CD4-positive, alpha-beta T cell (primary cell): ENCODE measurements at regions not wholly inside any gene's neighbourhood (a gene's known extent, or its start where the extent isn't known, plus 50 kb on each side); places are given as distances from the start of the nearest gene placed in this dataset.

Experiments
- ATAC-seq: fragments of 200-7000 bp; cut with Tn5 transposase; one replicate; pipeline ENCODE4 v1.10.0; 2022; ENCODE audit warnings: mild to moderate bottlenecking; ENCODE audit not compliant: poor library complexity
- CTCF ChIA-PET: fragments of 350-600 bp; sonication (Branson Sonifier 250); formaldehyde crosslinking; loops from one replicate; lab custom pipeline; 2021; ENCODE audit warnings: antibody characterized with exemption, inconsistent platforms; lab: Charles Lee
- POLR2A ChIA-PET: fragments of 350-600 bp; sonication (Branson Sonifier 250); formaldehyde crosslinking; loops from one replicate; lab custom pipeline; 2021; ENCODE audit warnings: antibody characterized with exemption, inconsistent platforms; lab: Charles Lee
- DNase-seq, 14 experiments: peaks; one replicate each; pipeline ENCODE4 v3.0.0-alpha.2; 2013 to 2020; ENCODE audit warnings: mixed read lengths in 2 of 14
- H3K27ac ChIP-seq, 2 donors: one replicate each; pipeline versions ENCODE4 v1.5.1 to v1.7.0; 2013; ENCODE audit warnings: low read length in 2 of 2, low read depth in 1 of 2, mild to moderate bottlenecking in 1 of 2
- H3K27me3 ChIP-seq, 2 experiments: 1 replicate in 1 of 2; 2 replicates in 1 of 2; pipeline versions ENCODE4 v1.6.1 to v1.7.0; 2013; ENCODE audit warnings: low read length in 2 of 2, control low read depth in 1 of 2, mild to moderate bottlenecking in 1 of 2, moderate library complexity in 1 of 2; ENCODE audit not compliant: insufficient read depth in 2 of 2, control insufficient read depth in 1 of 2
- H3K36me3 ChIP-seq: one replicate; pipeline ENCODE4 v1.6.1; 2013; ENCODE audit warnings: low read length, control low read depth; ENCODE audit not compliant: insufficient read depth
- H3K4me1 ChIP-seq: one replicate; pipeline ENCODE4 v1.6.1; 2013; ENCODE audit warnings: low read length, control low read depth; ENCODE audit not compliant: insufficient read depth
- H3K4me3 ChIP-seq: one replicate; pipeline ENCODE4 v1.5.1; 2013; ENCODE audit warnings: mild to moderate bottlenecking, low read length, moderate library complexity
- H3K9me3 ChIP-seq, 2 experiments: 1 replicate in 1 of 2; 2 replicates in 1 of 2; pipeline versions ENCODE4 v1.6.1 to v1.7.0; 2013; ENCODE audit warnings: low read length in 2 of 2, mild to moderate bottlenecking in 2 of 2, control low read depth in 1 of 2, moderate library complexity in 1 of 2; ENCODE audit not compliant: control insufficient read depth in 1 of 2, insufficient read depth in 1 of 2
- H3K27ac Mint-ChIP-seq: one replicate; pipeline ENCODE4 v1.8.0; 2020; ENCODE audit warnings: mixed read lengths
- H3K27me3 Mint-ChIP-seq: one replicate; pipeline ENCODE4 v1.8.0; 2021; ENCODE audit warnings: mixed read lengths
- H3K36me3 Mint-ChIP-seq: one replicate; pipeline ENCODE4 v1.8.0; 2021; ENCODE audit warnings: low read depth, mixed read lengths
- H3K4me1 Mint-ChIP-seq: one replicate; pipeline ENCODE4 v1.8.0; 2021; ENCODE audit warnings: low read depth, mixed read lengths
- H3K4me3 Mint-ChIP-seq: one replicate; pipeline ENCODE4 v1.8.0; 2020; ENCODE audit warnings: mild to moderate bottlenecking, mixed read lengths
- H3K9me3 Mint-ChIP-seq: one replicate; pipeline ENCODE4 v1.8.0; 2020; ENCODE audit warnings: mixed read lengths
- intact Hi-C, 2 experiments: fragments of 100-400 bp; cut with DNase I in 1 of 2; cut with micrococcal nuclease in 1 of 2; formaldehyde crosslinking; loops; one replicate each; pipeline versions ENCODE4 v1.15.1 to v1.9.0; 2023 to 2025; cut with DNase I, micrococcal nuclease
- TF ChIP-seq, protein P1 (sequence below): fragments of 200-600 bp; IDR thresholded peaks from one replicate; pipeline ENCODE4 v1.8.0; 2022; ENCODE audit warnings: antibody characterized with exemption, mild to moderate bottlenecking

DNA sequence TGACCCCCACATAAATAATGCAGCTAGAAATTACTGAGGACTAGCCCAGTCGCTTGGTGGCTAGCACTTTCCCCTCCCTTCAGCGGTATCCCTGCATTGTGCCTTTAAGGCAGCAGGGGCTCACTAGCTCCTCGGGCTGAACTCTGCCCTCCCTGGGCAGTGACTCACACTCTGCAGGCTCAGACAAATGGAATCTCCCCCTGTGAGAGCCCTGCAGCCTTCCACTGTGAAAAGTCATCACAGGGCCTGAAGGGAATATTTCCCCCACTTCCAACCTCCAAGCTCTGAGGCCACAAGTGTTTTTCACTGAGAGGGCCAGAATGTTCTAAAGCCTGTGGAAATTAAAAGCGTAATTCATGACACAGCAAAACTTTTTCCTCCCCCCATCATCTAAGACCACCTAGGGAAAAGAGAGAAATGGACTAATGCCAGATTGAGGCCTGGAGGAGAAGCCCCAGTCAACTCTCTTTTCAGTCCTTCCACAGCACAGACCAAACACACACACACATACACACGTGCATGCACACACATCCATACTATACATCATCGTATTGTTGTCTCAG, 93.6 kb upstream of the COL1A2 start:
- Mint-ChIP-seq H3K4me3 (no peak overlapping the region), H3K4me1 (no peaks in the 10 kb centered on the region), H3K27me3 (peaks cover 7% of the 10 kb centered on the region), H3K27ac (no peak overlapping the region), H3K36me3 (no peaks in the 10 kb centered on the region), H3K9me3 (no peaks in the 10 kb centered on the region)
- TF ChIP-seq, protein P1, sequence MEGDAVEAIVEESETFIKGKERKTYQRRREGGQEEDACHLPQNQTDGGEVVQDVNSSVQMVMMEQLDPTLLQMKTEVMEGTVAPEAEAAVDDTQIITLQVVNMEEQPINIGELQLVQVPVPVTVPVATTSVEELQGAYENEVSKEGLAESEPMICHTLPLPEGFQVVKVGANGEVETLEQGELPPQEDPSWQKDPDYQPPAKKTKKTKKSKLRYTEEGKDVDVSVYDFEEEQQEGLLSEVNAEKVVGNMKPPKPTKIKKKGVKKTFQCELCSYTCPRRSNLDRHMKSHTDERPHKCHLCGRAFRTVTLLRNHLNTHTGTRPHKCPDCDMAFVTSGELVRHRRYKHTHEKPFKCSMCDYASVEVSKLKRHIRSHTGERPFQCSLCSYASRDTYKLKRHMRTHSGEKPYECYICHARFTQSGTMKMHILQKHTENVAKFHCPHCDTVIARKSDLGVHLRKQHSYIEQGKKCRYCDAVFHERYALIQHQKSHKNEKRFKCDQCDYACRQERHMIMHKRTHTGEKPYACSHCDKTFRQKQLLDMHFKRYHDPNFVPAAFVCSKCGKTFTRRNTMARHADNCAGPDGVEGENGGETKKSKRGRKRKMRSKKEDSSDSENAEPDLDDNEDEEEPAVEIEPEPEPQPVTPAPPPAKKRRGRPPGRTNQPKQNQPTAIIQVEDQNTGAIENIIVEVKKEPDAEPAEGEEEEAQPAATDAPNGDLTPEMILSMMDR, result no peak
- POLR2A ChIA-PET, result no interaction called here
- ATAC-seq, result no peak
- Histone ChIP-seq H3K27me3 (no peaks in the 10 kb centered on the region), H3K36me3 (no peaks in the 10 kb centered on the region), H3K4me3 (no peak overlapping the region), H3K9me3 (no peaks in the 10 kb centered on the region), H3K4me1 (no peaks in the 10 kb centered on the region), H3K27ac (no peak overlapping the region)
- DNase-seq, result no peak
- intact Hi-C loops, result no loop called here
- CTCF ChIA-PET, result no interaction called here

DNA sequence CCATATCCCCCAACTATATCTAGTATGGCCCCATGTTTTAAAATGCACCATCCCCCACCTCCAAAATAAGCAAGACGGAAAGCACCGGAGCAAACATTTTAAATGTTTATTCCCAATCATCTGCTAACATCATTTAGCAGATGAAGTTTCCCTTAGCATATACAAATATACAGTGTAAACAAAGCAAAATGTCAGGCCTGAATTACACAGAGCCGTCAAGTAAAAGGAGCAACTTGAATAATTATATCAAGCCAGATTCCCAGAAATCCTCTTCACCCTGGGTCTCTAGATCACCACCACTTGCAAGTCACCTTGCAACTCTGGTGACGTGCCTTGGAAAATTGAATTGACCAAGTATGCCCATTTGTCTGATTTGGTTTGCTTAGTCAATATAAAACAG, 91.6 kb upstream of the COL1A2 start:
- POLR2A ChIA-PET, result no interaction called here
- H3K4me3 ChIP-seq, result no peak overlapping the region
- H3K4me1 ChIP-seq, result no peaks in the 10 kb centered on the region
- H3K4me1 Mint-ChIP-seq, result no peaks in the 10 kb centered on the region
- H3K27me3 ChIP-seq, result no peaks in the 10 kb centered on the region
- no peaks in the 10 kb centered on the region for H3K36me3 Mint-ChIP-seq
- H3K27ac ChIP-seq, result no peak overlapping the region
- H3K9me3 ChIP-seq, result no peaks in the 10 kb centered on the region
- TF ChIP-seq, protein P1, result no peak
- no peak for DNase-seq
- no peaks in the 10 kb centered on the region for H3K9me3 Mint-ChIP-seq
- ATAC-seq, result no peak
- H3K27ac Mint-ChIP-seq, result no peak overlapping the region
- CTCF ChIA-PET, result no interaction called here
- intact Hi-C loops, result no loop called here
- H3K4me3 Mint-ChIP-seq, result no peak overlapping the region
- no peaks in the 10 kb centered on the region for H3K36me3 ChIP-seq
- H3K27me3 Mint-ChIP-seq, result peaks cover 7% of the 10 kb centered on the region

DNA sequence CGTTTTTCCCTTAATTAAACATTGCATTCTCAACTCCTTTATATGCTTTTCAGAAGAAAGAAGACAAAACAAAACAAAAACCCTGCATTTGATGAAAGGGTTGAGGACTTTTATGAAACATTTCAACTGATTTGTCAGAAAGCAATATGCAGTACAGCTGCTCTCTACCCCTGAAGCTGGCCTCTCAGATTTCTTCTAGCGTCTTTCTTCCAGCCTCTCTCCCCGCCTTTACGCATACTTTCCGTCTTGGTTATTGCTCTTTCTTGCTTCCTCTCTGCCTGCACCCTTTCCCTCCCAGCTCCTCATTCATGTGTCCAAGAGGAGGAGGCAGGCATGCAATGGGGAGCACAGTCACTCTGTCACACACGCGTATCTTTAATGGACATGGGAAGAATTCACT, 91.0 kb upstream of the COL1A2 start:
- TF ChIP-seq, protein P1, result no peak
- intact Hi-C loops, result no loop called here
- Histone ChIP-seq H3K36me3 (no peaks in the 10 kb centered on the region), H3K27ac (no peak overlapping the region), H3K9me3 (no peaks in the 10 kb centered on the region), H3K27me3 (no peaks in the 10 kb centered on the region), H3K4me3 (no peak overlapping the region), H3K4me1 (no peaks in the 10 kb centered on the region)
- Mint-ChIP-seq H3K36me3 (no peaks in the 10 kb centered on the region), H3K27me3 (peaks cover 1% of the 10 kb centered on the region), H3K4me1 (no peaks in the 10 kb centered on the region), H3K4me3 (no peak overlapping the region), H3K9me3 (no peaks in the 10 kb centered on the region), H3K27ac (no peak overlapping the region)
- ChIA-PET POLR2A (no interaction called here), CTCF (no interaction called here)
- ATAC-seq (no peak), DNase-seq (no peak)
